ENCODE measurements at regions not wholly inside any gene's neighbourhood (a gene's known extent, or its start where the extent isn't known, plus 50 kb on each side); places are given as distances from the start of the nearest gene placed in this dataset.

- H3K4me3 ChIP-seq (ENCODE audit: control insufficient read depth, low read depth, low read length), result no peak overlapping the region
- DNase-seq (ENCODE audit: low read depth), result no peak
- TF ChIP-seq CTCF (conservative IDR thresholded peaks at IDR 0.05; ENCODE audit: control insufficient read depth, insufficient read depth, low read depth, low read length), result no peak
Observed at GRCh38 chr14:36227344-36227743, 50.8 kb upstream of the PTCSC3 start.
